Prostate gland (tissue), 2 donors: ENCODE measurements at regions not wholly inside any gene's neighbourhood (a gene's known extent, or its start where the extent isn't known, plus 50 kb on each side); places are given as distances from the start of the nearest gene placed in this dataset.
"Not testable (repeated sequence)": the region's sequence is repeated elsewhere in the genome, so short reads cannot be mapped to it uniquely, and the experiment has no call there.

Source experiments
- DNase-seq: peaks from one replicate; pipeline ENCODE4 v3.0.0-alpha.2; 2019; ENCODE audit warnings: low spot score
- H3K27ac ChIP-seq, 2 donors: fragments of 200-600 bp; sonication (generic); 2 replicates each; pipeline ENCODE4 v1.5.1; 2017 to 2019
- H3K27me3 ChIP-seq: fragments of 200-600 bp; sonication (generic); replicated peaks from 2 replicates; pipeline ENCODE4 v1.5.1; 2019; ENCODE audit not compliant: insufficient read depth
- H3K36me3 ChIP-seq, 2 donors: fragments of 200-600 bp; sonication (generic); 1 replicate in 1 of 2; 2 replicates in 1 of 2; pipeline versions ENCODE4 v1.5.1 to v1.8.1; 2017 to 2019
- H3K4me1 ChIP-seq: fragments of 200-600 bp; sonication (generic); replicated peaks from 2 replicates; pipeline ENCODE4 v1.5.1; 2019
- H3K4me3 ChIP-seq, 2 donors: fragments of 200-600 bp; sonication (generic); 2 replicates each; pipeline ENCODE4 v1.5.1; 2017 to 2019
- H3K9me3 ChIP-seq: fragments of 200-600 bp; sonication (generic); 2 replicates; pipeline ENCODE4 v1.5.1; 2017
- CTCF ChIP-seq, 4 experiments: fragments of 200-600 bp in 2 of 4; fragments of 450-650 bp in 2 of 4; sonication (generic) in 2 of 4; IDR thresholded peaks; 1 replicate in 3 of 4; 2 replicates in 1 of 4; pipeline ENCODE4 v1.5.1; 2016 to 2019; ENCODE audit warnings: antibody characterized with exemption in 4 of 4, mild to moderate bottlenecking in 2 of 4, moderate library complexity in 2 of 4
- POLR2A ChIP-seq: fragments of 450-650 bp; IDR thresholded peaks from one replicate; pipeline ENCODE4 v1.6.1; 2016; ENCODE audit warnings: antibody characterized with exemption, mild to moderate bottlenecking
- POLR2AphosphoS5 ChIP-seq: sonication (generic); formaldehyde crosslinking; IDR thresholded peaks from one replicate; pipeline ENCODE4 v1.6.1; 2017; ENCODE audit warnings: antibody characterized with exemption
- WGBS: methylation state at CpG from one replicate; pipeline ENCODE4 v1.1.5; 2018; 5-methylcytosine and 5-hydroxymethylcytosine counted together
- intact Hi-C: fragments of 100-400 bp; cut with DNase I; formaldehyde crosslinking; loops from one replicate; pipeline ENCODE4 v1.14.2; 2022

- Histone ChIP-seq H3K36me3 (no peaks in the 10 kb centered on the region), H3K4me3 (no peak overlapping the region), H3K27ac (no peak overlapping the region), H3K4me1 (no peaks in the 10 kb centered on the region), H3K27me3 (no peaks in the 10 kb centered on the region), H3K9me3 (no peaks in the 10 kb centered on the region)
- TF ChIP-seq CTCF (IDR thresholded peaks at IDR 0.05) = no peak
- TF ChIP-seq POLR2A = no peak
- no peak for TF ChIP-seq POLR2AphosphoS5
- DNase-seq = no peak
- intact Hi-C loops = no loop called here
- WGBS = 65% methylated on average over 6 of the region's 6 CpGs
Observed at GRCh38 chr15:30794388-30794787, 109.3 kb upstream of the FAN1 start.

GRCh38 chr15:30799565-30799964 is 104.2 kb upstream of the FAN1 start:
- intact Hi-C loops = not testable (repeated sequence)

GRCh38 chr15:30801140-30801895 is 102.4 kb upstream of the FAN1 start:
- intact Hi-C loops, H3K4me1 ChIP-seq, H3K9me3 ChIP-seq, H3K27me3 ChIP-seq, DNase-seq, H3K36me3 ChIP-seq, H3K27ac ChIP-seq, H3K4me3 ChIP-seq: not testable (repeated sequence)
- 26% methylated on average over 15 of the region's 16 CpGs for WGBS
- peak in 2 of 4 experiments; percentile 9 to 30 for TF ChIP-seq CTCF (IDR thresholded peaks at IDR 0.05)

More at GRCh38 chr15:30799565-30799964, 104.2 kb upstream of the FAN1 start:
- H3K27me3 ChIP-seq, H3K4me3 ChIP-seq, H3K36me3 ChIP-seq, H3K4me1 ChIP-seq, H3K9me3 ChIP-seq, DNase-seq, H3K27ac ChIP-seq: not testable (repeated sequence)
- peak in 2 of 4 experiments; percentile 7 to 18 for TF ChIP-seq CTCF (IDR thresholded peaks at IDR 0.05)
- WGBS = 52% methylated on average over 5 of the region's 5 CpGs

GRCh38 chr15:30802001-30802400 is 101.7 kb upstream of the FAN1 start:
- H3K27ac ChIP-seq, H3K4me1 ChIP-seq, H3K9me3 ChIP-seq, H3K36me3 ChIP-seq, intact Hi-C loops, DNase-seq, H3K4me3 ChIP-seq, H3K27me3 ChIP-seq: not testable (repeated sequence)
- 82% methylated on average over 2 of the region's 2 CpGs for WGBS

- WGBS = 94% methylated on average over 8 of the region's 15 CpGs
- H3K4me3 ChIP-seq, H3K27ac ChIP-seq, H3K27me3 ChIP-seq, H3K36me3 ChIP-seq, DNase-seq, H3K4me1 ChIP-seq, H3K9me3 ChIP-seq, intact Hi-C loops: not testable (repeated sequence)
Observed at GRCh38 chr15:30803703-30804102, 100.0 kb upstream of the FAN1 start.

- TF ChIP-seq POLR2AphosphoS5 = no peak
- TF ChIP-seq POLR2A = no peak
- no peak for TF ChIP-seq CTCF (IDR thresholded peaks at IDR 0.05)
- 85% methylated on average over 19 of the region's 19 CpGs for WGBS
- no peaks in the 10 kb centered on the region for H3K27me3 ChIP-seq
- no peak overlapping the region for H3K4me3 ChIP-seq
- DNase-seq = no peak
- no peaks in the 10 kb centered on the region for H3K4me1 ChIP-seq
- no peaks in the 10 kb centered on the region for H3K9me3 ChIP-seq
- H3K36me3 ChIP-seq = no peaks in the 10 kb centered on the region
- intact Hi-C loops = no loop called here
- no peak overlapping the region for H3K27ac ChIP-seq
Observed at GRCh38 chr15:30816430-30816829, 87.3 kb upstream of the FAN1 start.

- 84% methylated on average over 15 of the region's 15 CpGs for WGBS
- H3K9me3 ChIP-seq, H3K36me3 ChIP-seq, H3K4me1 ChIP-seq, DNase-seq, H3K27ac ChIP-seq, H3K4me3 ChIP-seq, intact Hi-C loops, H3K27me3 ChIP-seq: not testable (repeated sequence)
Observed at GRCh38 chr15:30823068-30823813, 80.5 kb upstream of the FAN1 start.
